GM19351 (cell line): ENCODE measurements at regions not wholly inside any gene's neighbourhood (a gene's known extent, or its start where the extent isn't known, plus 50 kb on each side); places are given as distances from the start of the nearest gene placed in this dataset.

Source experiments
- ATAC-seq: cut with Tn5 transposase; IDR thresholded peaks from one replicate; pipeline ENCODE4 v1.9.1; 2021; ENCODE audit warnings: mild to moderate bottlenecking, moderate library complexity; ENCODE audit not compliant: unreplicated experiment

DNA sequence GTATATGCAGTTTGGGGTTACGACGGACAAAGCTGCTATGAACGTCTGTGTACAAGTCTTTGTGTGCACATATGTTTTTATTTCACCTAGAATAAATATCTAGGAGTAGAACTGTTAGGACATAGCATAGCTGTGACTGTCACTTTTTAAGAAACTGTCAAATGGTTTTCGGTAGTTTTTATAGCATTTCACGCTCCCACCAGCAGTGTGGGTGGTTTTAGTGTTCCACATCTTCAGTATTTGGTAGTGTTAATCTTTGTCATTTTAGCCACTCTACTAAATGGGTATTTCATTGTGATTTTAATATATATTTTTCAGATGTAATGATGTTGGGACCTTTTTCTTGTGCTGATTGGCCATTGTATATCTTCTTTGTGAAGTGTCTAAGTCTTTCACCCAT, 109.1 kb upstream of the BCAT1 start:
- ATAC-seq, result no peak

DNA sequence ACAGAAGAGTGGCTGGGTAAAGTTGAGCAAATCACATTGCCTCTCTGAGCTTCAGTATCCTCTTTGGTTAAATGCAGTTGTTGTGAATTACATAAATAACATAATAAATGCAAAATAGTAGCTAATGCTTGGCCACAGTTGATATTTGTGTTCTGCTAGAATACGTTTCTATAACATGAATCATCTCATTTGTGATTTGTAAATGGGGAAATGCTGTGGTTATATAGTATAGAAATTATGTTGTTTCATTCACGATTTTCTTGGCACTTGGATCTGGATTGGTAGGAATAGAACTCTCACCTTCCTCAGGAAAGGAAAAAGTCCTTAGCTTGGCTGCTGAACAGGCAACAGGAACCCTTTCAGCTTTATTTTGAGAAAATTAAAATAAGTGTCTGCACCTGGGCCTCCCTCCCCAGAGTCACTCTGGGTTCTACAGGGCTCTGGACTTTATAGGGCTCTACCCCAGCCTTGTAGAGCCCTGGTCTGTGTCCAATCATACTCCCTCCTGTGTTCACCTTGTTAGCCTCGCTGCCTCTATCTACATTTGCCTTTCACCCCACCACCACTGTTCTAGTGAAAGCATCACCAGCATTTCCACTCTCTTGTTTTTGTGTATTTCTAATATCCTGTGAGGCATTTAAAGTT, 107.7 kb upstream of the BCAT1 start:
- ATAC-seq, result peak; percentile 31

DNA sequence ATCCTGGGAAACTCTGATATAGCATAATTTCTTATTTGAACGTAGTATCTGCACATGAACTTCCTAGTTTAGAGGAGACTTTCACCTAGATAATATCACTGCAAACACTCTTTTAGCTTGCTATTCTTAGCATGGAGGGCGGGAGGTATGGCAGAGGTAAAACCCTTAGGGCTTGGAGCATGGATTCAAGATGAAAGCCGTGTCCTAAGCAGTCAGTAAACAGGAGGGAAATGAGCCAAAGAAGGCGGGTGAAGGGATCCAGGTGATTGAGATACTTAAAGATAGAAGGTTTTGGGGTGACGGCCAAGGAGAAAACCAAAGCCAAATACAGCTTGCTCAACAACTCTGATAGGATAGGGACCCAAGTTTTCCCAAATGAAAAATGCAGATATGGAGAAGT, 107.1 kb upstream of the BCAT1 start:
- ATAC-seq, result no peak

DNA sequence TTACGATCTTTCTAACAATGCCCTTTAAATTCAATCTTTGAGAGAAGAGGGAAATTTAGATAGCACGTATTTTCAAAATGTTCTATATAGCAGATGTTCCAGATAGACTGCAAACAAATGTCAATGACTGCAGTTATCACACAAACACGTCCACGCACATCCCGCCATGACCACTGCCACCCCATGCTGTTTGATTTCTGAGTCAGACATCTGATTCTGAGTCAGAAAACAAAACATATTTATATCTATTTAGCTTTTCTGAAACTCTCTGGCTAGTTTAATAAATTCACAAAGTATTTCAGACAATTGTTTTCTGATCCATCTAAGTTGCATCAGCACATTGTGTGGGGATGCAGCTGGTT, 105.9 kb upstream of the BCAT1 start:
- ATAC-seq, result no peak

DNA sequence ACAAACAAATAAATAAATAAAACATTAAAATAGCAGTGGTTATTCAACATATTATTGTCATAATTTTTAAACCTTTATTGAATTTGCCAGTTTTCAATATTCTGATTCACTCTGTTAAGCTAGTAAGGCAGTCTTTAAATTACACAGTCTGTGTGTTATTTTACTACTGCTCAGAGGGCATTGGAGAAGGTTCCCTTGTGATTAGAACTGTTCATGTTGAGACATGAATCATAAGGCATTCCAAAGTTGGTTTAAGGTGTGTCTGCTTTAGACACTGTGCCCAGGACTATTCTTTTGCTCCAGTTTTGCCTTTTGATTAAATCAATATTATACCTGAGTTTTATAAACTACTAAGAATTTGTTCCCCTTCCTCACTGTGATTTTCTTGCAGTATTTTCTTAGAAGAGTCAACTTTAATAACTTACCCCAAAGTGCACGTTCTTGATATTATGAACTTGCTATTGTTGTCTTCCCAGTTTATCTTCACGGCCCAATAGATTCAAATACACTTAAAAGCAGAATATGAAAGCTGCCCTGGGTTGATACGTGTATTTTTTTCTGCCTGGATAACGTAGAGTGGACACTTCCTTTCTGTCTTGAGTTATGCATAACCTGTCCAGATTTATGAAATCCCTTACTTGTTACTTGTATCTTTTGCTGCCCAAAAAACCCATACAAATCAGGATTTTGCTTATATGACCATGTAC, 105.3 kb upstream of the BCAT1 start:
- ATAC-seq, result no peak

DNA sequence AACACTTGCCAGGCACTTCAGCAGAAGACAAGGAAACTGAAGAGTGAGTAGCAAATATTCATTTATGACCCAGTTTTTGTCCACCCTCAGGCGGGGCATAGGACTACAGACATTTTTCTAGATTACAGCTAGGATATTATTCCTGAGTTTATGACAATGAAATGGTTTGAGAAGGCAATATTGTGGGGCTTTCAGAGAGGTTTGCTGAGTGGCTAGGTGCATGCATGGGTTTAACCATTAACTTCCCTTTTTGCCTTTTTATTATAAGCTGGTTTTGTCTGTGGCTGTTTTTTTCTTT, 104.0 kb upstream of the BCAT1 start:
- ATAC-seq, result no peak

DNA sequence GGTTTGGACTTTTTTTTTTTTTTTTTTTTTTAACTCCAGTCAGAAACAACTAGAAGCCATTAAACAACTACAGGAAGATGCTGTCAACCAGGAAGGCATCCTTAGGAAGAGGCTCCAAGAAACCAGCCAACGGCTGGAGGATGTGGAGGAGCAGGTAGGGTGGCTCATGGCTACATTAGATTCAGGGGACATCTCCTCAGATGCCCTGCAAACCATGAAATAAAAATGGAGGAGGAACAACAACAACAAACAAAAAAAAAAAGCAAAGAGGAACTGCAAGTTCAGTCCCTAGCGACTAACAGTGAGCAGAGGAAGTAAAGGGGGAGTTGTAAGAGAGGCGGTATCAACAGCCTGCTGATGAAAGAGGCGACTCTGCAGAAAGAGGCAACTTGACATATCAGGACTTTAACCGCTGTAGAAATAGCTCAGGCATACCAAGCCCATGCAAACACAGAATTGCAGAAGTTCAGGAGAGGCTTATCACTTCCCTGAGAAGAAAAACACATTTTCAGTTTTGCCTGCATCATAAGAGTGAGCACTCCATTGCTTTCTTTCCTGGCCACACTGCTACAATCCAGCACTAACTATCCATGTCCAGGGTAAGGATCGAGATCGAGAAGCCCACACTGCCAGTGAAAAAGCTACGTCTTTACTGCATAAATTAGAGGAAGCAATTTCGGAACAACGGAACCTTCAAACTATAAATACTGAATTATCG, 103.5 kb upstream of the BCAT1 start:
- peak; percentile 60 for ATAC-seq

DNA sequence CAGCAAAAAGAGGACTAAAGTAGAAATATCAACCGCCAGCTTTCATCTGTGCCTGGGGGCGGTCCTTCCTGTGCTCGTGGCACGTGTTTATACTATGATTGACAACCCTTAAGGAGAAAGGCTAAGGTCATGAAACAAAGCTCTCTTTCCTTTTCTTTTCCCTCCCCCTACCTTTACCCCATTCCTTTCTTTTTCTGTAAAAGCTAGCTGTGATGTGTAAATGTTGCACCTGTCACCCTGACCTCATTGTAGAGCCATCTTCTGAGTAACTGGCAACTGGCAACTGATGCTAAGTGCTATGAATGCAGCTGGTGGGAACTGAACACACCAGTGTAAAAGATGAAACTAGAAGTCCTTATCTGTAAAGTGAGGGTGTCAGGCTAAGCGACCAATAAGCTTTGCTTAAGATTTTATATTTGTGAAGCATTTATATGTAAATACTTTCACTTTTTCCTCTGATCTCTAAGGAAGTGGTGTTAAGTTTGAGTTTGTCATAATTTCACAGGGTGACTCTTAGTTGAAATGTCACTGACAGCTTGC, 102.8 kb upstream of the BCAT1 start:
- ATAC-seq, result peak; percentile 48

DNA sequence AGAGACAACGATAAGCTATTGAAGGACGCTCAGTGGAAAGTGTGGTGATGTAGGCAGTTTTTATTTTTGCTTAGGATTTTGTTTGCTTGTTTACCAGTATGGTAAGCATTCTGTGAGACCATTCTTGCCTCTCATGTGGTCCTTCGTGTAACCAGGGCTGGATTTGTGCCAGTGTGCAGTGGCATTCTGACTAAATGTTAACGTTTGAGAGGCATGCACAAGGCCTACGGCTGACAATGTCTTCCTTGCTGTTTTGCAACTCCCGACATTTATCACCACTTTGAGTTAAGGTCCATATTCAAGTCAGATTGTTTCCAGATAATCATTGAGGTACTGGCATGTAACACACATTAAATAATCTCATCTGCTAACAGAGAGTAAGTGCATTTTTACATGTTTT, 102.3 kb upstream of the BCAT1 start:
- ATAC-seq, result no peak

DNA sequence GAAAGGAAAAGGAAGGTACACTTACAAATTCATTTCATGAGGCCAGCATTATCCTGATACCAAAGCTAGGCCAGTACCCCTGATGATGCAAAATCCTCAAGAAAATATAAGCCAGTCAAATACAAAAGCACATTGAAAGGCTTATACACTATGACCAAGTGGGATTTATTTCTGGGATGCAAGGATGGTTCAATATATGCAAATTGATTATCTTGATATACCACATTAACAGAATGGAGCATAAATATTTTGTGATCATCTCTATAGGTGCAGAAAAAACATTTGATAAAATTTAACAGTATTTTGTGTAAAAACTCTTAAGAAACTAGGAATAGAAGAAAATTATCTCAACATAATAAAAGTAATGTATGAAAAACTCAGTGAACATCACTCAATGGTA, 97.0 kb upstream of the BCAT1 start:
- ATAC-seq, result no peak

DNA sequence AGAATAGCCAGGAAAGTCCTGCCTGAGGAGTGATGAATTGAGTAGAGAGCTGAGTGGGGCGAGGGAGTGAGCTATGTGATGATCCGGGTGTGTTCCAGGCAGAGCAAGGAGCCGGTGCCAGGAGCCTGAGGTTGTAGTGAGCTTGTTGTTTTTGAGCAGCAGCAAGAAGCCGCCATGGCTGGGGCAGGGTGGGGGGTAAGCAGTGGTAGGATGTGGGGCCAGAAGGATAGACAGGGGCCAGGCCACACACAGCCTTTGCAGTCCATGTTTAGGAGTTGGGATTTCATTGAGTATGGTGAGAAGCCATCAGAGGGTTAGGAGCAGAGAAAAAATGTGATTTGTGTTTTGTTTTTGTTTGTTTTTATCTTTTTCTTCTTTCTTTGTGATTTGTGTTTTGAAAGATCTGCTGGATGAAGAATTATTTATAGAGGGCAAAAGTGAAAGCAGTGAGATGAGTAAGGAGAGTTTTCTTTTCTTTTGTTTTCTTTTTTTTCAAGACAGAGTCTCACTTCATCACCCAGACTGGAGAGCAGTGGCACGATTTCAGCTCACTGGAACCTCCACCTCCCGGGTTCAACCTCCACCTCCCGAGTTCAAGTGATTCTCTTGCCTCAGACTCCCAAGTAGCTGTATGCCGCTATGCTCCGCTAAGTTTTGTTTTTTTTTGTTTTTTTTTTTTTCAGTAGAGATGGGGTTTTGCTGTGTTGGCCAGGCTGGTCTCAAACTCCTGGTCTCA, 92.3 kb upstream of the BCAT1 start:
- ATAC-seq, result peak; percentile 84

DNA sequence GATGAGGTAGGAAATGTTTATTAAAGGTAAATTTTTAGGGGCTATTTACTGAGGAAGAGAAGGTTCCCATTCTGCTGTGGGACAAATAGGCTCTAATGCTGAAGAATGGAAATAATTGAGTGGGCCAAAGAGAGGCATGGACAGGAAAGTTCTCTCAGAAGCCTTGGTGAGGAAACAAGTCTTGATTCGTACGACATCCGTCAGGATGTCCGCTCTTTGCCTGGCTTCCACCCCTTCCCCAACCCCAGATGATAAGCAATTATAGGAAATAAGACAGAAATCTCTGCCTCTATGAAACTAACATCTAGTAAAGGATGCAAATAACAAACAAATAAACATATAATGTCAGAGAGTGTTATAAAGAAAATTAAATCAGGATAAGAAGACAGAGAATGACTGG, 91.7 kb upstream of the BCAT1 start:
- ATAC-seq, result no peak

DNA sequence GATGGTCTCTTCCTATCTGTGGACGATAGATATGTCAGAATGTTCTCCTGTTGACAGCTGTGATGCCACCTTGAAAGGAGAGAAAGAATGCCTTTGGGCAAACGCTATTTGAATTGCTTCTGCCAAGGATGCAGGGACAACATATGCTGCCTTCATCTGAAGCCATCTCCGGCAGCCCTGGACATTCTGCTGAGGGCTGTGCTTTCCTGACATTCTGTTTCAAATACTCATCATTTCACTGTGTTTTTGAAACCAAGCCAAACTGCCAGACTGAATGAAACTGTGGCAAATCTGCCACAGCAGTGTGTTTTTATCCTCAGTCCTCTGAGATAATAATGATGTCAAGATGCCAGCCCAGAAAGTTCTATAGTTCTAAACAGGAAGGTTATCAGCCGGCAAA, 85.8 kb upstream of the BCAT1 start:
- ATAC-seq, result no peak

DNA sequence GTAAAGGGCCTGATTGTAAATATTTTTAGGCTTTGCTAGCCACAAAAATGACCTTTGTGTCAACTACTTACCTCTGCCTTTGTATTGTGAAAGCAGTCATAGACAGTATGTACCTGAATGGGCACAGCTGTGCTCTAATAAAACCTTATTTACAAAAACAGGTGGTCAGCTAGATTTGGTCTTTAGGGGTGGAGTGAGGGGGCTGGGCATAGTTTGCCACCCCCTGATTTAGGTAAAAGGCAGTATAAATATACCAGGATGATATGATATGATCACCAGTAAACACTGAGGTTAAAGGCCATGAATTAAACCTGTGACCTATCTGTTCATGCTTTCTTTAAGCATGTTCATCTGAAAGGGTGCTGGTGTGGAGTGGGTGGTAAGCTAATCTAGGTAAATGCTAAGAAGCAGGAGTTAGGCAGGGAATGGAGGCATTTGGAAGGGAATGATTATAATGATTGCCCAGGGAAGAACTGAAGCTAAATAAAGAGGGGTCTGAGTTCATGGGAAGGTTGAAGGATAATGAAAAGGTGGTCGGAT, 77.1 kb upstream of the BCAT1 start:
- no peak for ATAC-seq

DNA sequence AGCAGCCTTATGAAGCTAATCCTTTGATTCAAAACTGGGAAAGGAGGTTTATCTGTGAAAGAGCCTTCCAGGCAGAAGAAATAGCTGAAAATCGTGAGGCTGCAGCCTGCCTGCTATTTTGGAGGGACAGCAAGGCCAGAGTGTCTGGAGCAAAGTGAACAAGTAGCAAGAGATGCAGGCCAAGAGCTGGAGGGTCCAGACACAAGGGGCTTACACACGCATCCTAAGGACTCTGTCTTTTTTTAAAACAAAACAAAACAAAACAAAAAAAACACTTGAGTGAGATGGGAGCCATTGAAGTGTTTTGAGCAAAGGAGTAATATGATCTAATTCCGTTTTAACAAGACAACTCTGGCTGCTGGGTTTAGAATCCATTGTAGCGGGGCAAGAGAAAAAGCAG, 76.4 kb upstream of the BCAT1 start:
- no peak for ATAC-seq

DNA sequence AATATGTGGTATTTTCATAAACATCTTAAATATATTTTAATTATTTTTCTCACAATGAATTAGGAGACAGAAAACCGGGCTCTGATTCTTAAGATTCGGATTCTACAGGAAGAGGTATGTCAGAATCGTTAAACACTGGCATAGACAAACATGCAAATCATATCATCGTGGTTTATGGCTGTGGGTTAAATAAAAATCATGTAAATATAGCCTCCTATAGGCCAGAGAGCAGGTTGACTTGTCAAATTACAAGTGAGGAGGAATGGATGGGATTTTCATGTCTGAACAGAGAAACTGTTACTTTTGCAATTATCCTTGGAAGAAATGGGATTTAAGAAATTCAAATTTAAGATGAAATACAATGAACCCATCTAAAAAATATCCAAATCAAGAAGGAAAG, 74.9 kb upstream of the BCAT1 start:
- peak; percentile 48 for ATAC-seq

DNA sequence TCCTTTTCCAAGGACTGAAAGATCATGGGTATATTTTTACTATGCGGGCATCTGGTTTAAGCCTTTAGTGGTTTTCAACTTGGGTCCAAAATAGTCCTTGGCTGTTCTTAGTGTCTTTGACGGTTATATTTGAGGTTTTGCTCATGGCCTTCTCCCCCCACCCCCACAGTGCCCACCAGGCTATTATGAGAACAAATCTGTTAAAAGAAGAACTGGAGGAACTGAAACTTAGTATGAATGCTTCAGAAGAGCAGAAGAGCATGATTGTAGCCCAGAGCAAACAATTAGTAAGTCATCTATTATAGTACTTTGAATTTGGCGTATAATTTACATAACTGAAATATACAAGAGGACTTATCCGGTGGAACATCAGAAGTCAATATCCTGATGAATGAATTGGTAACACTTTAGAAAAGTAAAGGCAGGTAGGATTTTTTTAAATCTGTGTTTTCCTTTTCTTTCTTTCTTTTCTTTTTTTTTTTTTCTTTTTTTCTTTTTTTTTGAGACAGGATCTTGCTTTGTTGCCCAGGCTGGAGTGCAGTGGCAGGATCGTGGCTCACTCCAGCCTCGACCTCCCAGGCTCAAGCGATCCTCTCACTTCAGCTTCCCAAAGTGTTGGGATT, 71.8 kb upstream of the BCAT1 start:
- ATAC-seq, result peak; percentile 81

DNA sequence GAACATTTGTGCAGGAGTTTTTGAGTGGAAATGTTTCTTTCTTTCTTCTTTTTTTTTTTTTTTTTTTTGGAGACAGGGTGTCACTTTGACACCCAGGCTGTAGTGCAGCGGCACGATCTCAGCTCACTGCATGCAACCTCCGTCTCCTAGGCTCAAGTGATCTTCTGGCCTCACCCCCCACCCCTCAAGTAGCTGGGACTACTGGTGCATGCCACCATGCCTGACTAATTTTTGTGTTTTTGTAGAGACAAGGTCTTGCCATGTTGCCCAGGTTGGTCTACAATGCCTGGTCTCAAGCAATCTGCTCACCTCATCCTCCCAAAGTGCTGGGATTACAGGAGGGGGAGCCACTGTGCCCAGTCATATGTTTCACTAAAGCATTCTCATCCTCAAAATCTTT, 69.2 kb upstream of the BCAT1 start:
- ATAC-seq, result no peak

DNA sequence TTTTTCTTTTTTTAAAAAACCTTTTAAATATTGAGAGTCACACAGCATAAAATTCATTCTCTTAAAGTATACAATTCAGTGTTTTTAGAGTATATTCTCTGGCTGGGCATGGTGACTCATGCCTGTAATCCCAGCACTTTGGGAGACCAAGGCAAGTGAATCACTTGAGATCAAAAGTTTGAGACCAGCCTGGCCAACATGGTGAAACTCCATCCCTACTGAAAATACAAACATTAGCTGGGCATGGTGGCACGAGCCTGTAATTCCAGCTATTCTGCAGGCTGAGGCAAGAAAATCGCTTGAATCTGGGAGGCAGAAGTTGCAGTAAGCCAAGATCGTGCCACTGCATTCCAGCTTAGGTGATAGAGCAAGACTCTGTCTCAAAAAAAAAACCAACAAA, 68.4 kb upstream of the BCAT1 start:
- ATAC-seq, result no peak

DNA sequence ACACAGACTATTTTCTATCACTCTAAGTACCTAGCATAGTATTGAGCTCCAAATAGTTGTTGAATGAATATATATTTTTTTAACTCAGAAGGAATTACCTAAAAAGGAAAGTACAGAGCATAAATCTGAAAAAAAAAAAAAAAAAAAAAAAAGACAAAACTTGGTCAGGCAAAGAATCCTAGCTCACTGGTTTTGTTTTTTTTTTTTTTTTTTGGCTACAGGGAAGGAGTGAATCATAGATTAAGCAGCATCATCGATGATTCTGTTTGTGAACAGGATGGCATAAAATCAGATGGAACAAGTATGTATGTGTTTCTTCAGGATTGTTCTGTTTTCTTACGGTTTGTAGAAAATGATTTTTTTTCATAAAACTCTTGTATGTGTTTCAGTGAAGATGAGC, 66.1 kb upstream of the BCAT1 start:
- ATAC-seq, result no peak

DNA sequence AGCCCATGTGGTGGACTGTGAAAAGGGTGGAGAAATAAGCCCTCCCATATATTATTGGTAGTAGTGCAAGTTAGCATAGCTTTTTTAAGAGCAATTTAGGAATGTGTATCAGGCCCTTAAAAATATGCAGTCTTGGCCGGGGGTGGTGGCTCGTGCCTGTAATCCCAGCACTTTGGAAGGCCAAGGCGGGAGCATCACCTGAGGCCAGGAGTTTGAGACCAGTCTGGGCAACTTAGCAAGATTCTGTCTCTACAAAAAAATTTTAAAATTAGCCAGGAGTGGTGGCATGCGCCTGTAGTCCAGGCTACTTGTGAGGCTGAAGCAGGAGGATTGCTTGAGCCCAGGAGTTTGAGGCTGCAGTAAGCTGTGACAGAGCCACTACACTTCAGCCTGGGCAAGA, 64.2 kb upstream of the BCAT1 start:
- no peak for ATAC-seq
